Thyroid gland (tissue), 4 donors: ENCODE measurements at regions not wholly inside any gene's neighbourhood (a gene's known extent, or its start where the extent isn't known, plus 50 kb on each side); places are given as distances from the start of the nearest gene placed in this dataset.
A peak's percentile ranks its signal among the peaks of the same experiment; 100 is the strongest.

Experiments used
- DNase-seq, 2 donors: peaks; one replicate each; pipeline ENCODE4 v3.0.0-alpha.2; 2019
- H3K27ac ChIP-seq, 3 donors: fragments of 200-600 bp; sonication (generic); 1 replicate in 2 of 3; 2 replicates in 1 of 3; pipeline ENCODE4 v1.5.1; 2016 to 2019; ENCODE audit warnings: mild to moderate bottlenecking in 1 of 3, moderate library complexity in 1 of 3
- H3K27me3 ChIP-seq: fragments of 200-600 bp; sonication (generic); one replicate; pipeline ENCODE4 v1.5.1; 2019
- H3K36me3 ChIP-seq, 2 donors: fragments of 200-600 bp; sonication (generic); one replicate each; pipeline ENCODE4 v1.5.1; 2016 to 2019
- H3K4me1 ChIP-seq, 2 donors: fragments of 200-600 bp; sonication (generic); one replicate each; pipeline ENCODE4 v1.5.1; 2017 to 2019
- H3K4me3 ChIP-seq, 3 donors: fragments of 200-600 bp; sonication (generic); replicated peaks in 1 of 3; 1 replicate in 2 of 3; 2 replicates in 1 of 3; pipeline ENCODE4 v1.5.1; 2016; ENCODE audit warnings: mild to moderate bottlenecking in 1 of 3
- H3K9me3 ChIP-seq: fragments of 200-600 bp; sonication (generic); one replicate; pipeline ENCODE4 v1.5.1; 2017
- CTCF ChIP-seq, 6 experiments: fragments of 200-600 bp in 3 of 6; fragments of 450-650 bp in 3 of 6; sonication (generic) in 3 of 6; IDR thresholded peaks; one replicate each; pipeline ENCODE4 v1.5.1; 2016 to 2019; ENCODE audit warnings: antibody characterized with exemption in 6 of 6, mild to moderate bottlenecking in 2 of 6, inconsistent platforms in 1 of 6, moderate library complexity in 1 of 6
- POLR2A ChIP-seq, 2 donors: fragments of 450-650 bp; IDR thresholded peaks; one replicate each; pipeline ENCODE4 v1.6.1; 2017; ENCODE audit warnings: antibody characterized with exemption in 2 of 2, mild to moderate bottlenecking in 2 of 2, moderate library complexity in 1 of 2
- WGBS, 2 donors: methylation state at CpG; one replicate each; pipeline ENCODE4 v1.1.5; 2017; 5-methylcytosine and 5-hydroxymethylcytosine counted together
- intact Hi-C: fragments of 100-400 bp; cut with DNase I; formaldehyde crosslinking; loops from one replicate; pipeline ENCODE4 v1.15.1; 2023

- no peaks in the 10 kb centered on the region for H3K4me1 ChIP-seq
- H3K4me3 ChIP-seq: no peak overlapping the region
- intact Hi-C loops: no loop called here
- no peaks in the 10 kb centered on the region for H3K27me3 ChIP-seq
- no peak overlapping the region for H3K27ac ChIP-seq
- H3K36me3 ChIP-seq: no peaks in the 10 kb centered on the region
- no peaks in the 10 kb centered on the region for H3K9me3 ChIP-seq
- no peak for DNase-seq
- TF ChIP-seq CTCF (IDR thresholded peaks at IDR 0.05) (no peak), POLR2A (IDR thresholded peaks at IDR 0.05) (no peak)
- 93 to 98% methylated on average over 2 of the region's 2 CpGs for WGBS, 2 donors
Observed at GRCh38 chr10:21141946-21142492, 244.9 kb upstream of the NEBL start.

- no peaks in the 10 kb centered on the region for H3K27me3 ChIP-seq
- H3K36me3 ChIP-seq: no peaks in the 10 kb centered on the region
- no peak overlapping the region for H3K4me3 ChIP-seq
- DNase-seq: no peak
- H3K27ac ChIP-seq: no peak overlapping the region
- H3K9me3 ChIP-seq: no peaks in the 10 kb centered on the region
- intact Hi-C loops: no loop called here
- peaks cover 15 to 19% of the 10 kb centered on the region in 2 donors for H3K4me1 ChIP-seq
- TF ChIP-seq POLR2A (IDR thresholded peaks at IDR 0.05) (no peak), CTCF (IDR thresholded peaks at IDR 0.05) (no peak)
- 82 to 86% methylated on average over 6 of the region's 6 CpGs for WGBS, 2 donors
Observed at GRCh38 chr10:21138769-21139340, 241.7 kb upstream of the NEBL start.

GRCh38 chr10:21135023-21135931 is 238.2 kb upstream of the NEBL start:
- TF ChIP-seq CTCF (IDR thresholded peaks at IDR 0.05) (no peak), POLR2A (IDR thresholded peaks at IDR 0.05) (no peak)
- 38 to 50% methylated on average over 10 of the region's 10 CpGs for WGBS, 2 donors
- DNase-seq: peak; percentile 50 to 67
- intact Hi-C loops: no loop called here
- H3K4me3 ChIP-seq: no peak overlapping the region
- no peaks in the 10 kb centered on the region for H3K36me3 ChIP-seq
- H3K4me1 ChIP-seq: peaks cover 15 to 19% of the 10 kb centered on the region in 2 donors
- no peaks in the 10 kb centered on the region for H3K27me3 ChIP-seq
- H3K9me3 ChIP-seq: no peaks in the 10 kb centered on the region
- peak overlapping the region; percentile 20 to 51 (median 45) for H3K27ac ChIP-seq

- intact Hi-C loops: no loop called here
- Histone ChIP-seq H3K27ac (no peak overlapping the region), H3K9me3 (no peaks in the 10 kb centered on the region), H3K4me3 (no peak overlapping the region), H3K36me3 (no peaks in the 10 kb centered on the region), H3K27me3 (no peaks in the 10 kb centered on the region), H3K4me1 (peaks cover 15 to 19% of the 10 kb centered on the region in 2 donors)
- DNase-seq: no peak
- 74 to 82% methylated on average over 7 of the region's 7 CpGs for WGBS, 2 donors
- no peak for TF ChIP-seq POLR2A (IDR thresholded peaks at IDR 0.05)
- no peak for TF ChIP-seq CTCF (IDR thresholded peaks at IDR 0.05)
Observed at GRCh38 chr10:21134645-21135022, 237.5 kb upstream of the NEBL start.
